ENCODE measurements at regions not wholly inside any gene's neighbourhood (a gene's known extent, or its start where the extent isn't known, plus 50 kb on each side); places are given as distances from the start of the nearest gene placed in this dataset.
A peak's percentile ranks its signal among the peaks of the same experiment; 100 is the strongest.

DNA sequence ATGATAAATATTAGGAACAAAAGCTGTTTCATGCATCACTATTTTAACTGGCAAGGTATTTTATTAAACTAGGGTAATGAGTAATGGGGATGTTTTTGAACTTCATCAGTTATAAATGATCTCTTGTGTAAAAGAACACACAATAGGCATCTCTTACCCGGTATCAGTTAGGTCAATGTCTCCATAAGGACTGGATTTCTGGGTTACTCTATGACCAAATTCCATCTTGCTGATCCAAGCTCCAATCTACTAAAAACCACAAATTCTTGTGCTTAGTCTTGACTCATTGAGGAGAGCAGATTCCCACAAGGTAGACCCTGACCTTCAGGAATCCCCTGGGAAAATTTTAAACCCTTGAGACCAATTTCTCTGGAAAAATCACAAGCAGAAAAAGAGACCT lies 1167.7 kb downstream of the XPNPEP1 start:
- no peak for DNase-seq (ENCODE audit: insufficient read length, low spot score)
- FAIRE-seq, result no peak
- TF ChIP-seq PAX5 (IDR thresholded peaks at IDR 0.05; ENCODE audit: insufficient read depth, low read length, severe bottlenecking) (no peak), TAF1 (IDR thresholded peaks at IDR 0.05; ENCODE audit: low read depth, low read length) (no peak), SPI1 (IDR thresholded peaks at IDR 0.05; ENCODE audit: low read depth, low read length) (no peak), POLR2A (IDR thresholded peaks at IDR 0.05; ENCODE audit: low read depth, low read length) (no peak), POU2F2 (IDR thresholded peaks at IDR 0.05; ENCODE audit: low read depth, low read length) (no peak), POLR2AphosphoS5 (IDR thresholded peaks at IDR 0.05; ENCODE audit: low read depth, low read length) (no peak)

GRCh38 chr10:108753326-108753725 lies 1170.0 kb downstream of the XPNPEP1 start:
- TF ChIP-seq POLR2A (IDR thresholded peaks at IDR 0.05; ENCODE audit: low read depth, low read length) (no peak), POLR2AphosphoS5 (IDR thresholded peaks at IDR 0.05; ENCODE audit: low read depth, low read length) (no peak), TAF1 (IDR thresholded peaks at IDR 0.05; ENCODE audit: low read depth, low read length) (no peak), POU2F2 (IDR thresholded peaks at IDR 0.05; ENCODE audit: low read depth, low read length) (no peak), PAX5 (IDR thresholded peaks at IDR 0.05; ENCODE audit: insufficient read depth, low read length, severe bottlenecking) (no peak), SPI1 (IDR thresholded peaks at IDR 0.05; ENCODE audit: low read depth, low read length) (no peak)
- no peak for FAIRE-seq
- no peak for DNase-seq (ENCODE audit: insufficient read length, low spot score)

- FAIRE-seq, result no peak
- peak; percentile 12 for DNase-seq (ENCODE audit: insufficient read length, low spot score)
- TF ChIP-seq SPI1 (IDR thresholded peaks at IDR 0.05; ENCODE audit: low read depth, low read length), result peak; percentile 71
- no peak for TF ChIP-seq POLR2AphosphoS5 (IDR thresholded peaks at IDR 0.05; ENCODE audit: low read depth, low read length)
Measured at GRCh38 chr10:108749042-108749441, 1174.3 kb downstream of the XPNPEP1 start.

DNA sequence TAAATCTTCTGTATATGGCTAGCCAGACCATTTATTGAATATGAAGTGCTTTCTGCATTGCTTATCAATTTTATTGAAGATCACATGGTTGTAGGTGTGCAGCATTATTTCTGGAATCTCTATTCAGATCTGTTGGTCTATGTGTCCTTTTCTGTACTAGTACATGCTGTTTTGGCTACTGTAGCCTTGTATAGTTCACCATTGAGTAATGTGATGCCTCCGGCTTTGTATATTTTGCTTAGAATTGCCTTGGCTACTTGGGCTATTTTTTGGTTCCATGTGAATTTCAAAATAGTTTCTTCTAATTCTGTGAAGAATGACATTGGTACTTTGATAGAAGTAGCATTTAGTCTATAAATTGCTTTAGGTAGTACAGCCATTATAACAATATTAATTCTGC lies 1187.2 kb downstream of the XPNPEP1 start:
- DNase-seq (ENCODE audit: insufficient read length, low spot score) (no peak), FAIRE-seq (no peak)
- TF ChIP-seq PAX5 (IDR thresholded peaks at IDR 0.05; ENCODE audit: insufficient read depth, low read length, severe bottlenecking), result no peak
- no peak for TF ChIP-seq TAF1 (IDR thresholded peaks at IDR 0.05; ENCODE audit: low read depth, low read length)

GRCh38 chr10:108735380-108735779 lies 1187.9 kb downstream of the XPNPEP1 start:
- DNase-seq (ENCODE audit: insufficient read length, low spot score), result no peak
- TF ChIP-seq POLR2A (IDR thresholded peaks at IDR 0.05; ENCODE audit: low read depth, low read length), result no peak
- TF ChIP-seq PAX5 (IDR thresholded peaks at IDR 0.05; ENCODE audit: insufficient read depth, low read length, severe bottlenecking), result no peak
- TF ChIP-seq SPI1 (IDR thresholded peaks at IDR 0.05; ENCODE audit: low read depth, low read length), result no peak
- TF ChIP-seq TAF1 (IDR thresholded peaks at IDR 0.05; ENCODE audit: low read depth, low read length), result no peak
- TF ChIP-seq POU2F2 (IDR thresholded peaks at IDR 0.05; ENCODE audit: low read depth, low read length), result no peak
- no peak for TF ChIP-seq POLR2AphosphoS5 (IDR thresholded peaks at IDR 0.05; ENCODE audit: low read depth, low read length)
- FAIRE-seq, result no peak

DNA sequence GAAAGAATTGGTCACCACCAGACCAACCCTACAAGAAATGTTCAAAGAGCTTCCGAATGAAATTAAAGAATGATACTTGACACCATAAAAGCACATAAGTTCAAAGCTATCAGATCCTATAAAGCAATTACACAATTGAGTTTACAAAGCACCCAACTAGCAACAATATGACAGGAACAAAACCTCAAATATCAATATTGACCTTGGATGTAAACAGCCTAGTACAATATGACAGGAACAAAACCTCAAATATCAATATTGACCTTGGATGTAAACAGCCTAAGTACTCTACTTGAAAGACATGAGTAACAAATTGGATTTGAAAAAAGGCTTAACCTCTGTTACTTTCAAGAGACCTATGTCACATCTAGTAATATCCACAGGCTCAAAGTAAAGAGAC lies 1201.4 kb downstream of the XPNPEP1 start:
- FAIRE-seq (no peak), DNase-seq (ENCODE audit: insufficient read length, low spot score) (no peak)

GRCh38 chr10:108716352-108716751 lies 1207.0 kb downstream of the XPNPEP1 start:
- FAIRE-seq (no peak), DNase-seq (ENCODE audit: insufficient read length, low spot score) (no peak)
- TF ChIP-seq PAX5 (IDR thresholded peaks at IDR 0.05; ENCODE audit: insufficient read depth, low read length, severe bottlenecking) (no peak), TAF1 (IDR thresholded peaks at IDR 0.05; ENCODE audit: low read depth, low read length) (no peak), POLR2AphosphoS5 (IDR thresholded peaks at IDR 0.05; ENCODE audit: low read depth, low read length) (no peak), SPI1 (IDR thresholded peaks at IDR 0.05; ENCODE audit: low read depth, low read length) (no peak)

More for the DNA sequence above, 1201.4 kb downstream of the XPNPEP1 start:
- TF ChIP-seq POLR2AphosphoS5 (IDR thresholded peaks at IDR 0.05; ENCODE audit: low read depth, low read length) (no peak), POU2F2 (IDR thresholded peaks at IDR 0.05; ENCODE audit: low read depth, low read length) (no peak), POLR2A (IDR thresholded peaks at IDR 0.05; ENCODE audit: low read depth, low read length) (no peak), PAX5 (IDR thresholded peaks at IDR 0.05; ENCODE audit: insufficient read depth, low read length, severe bottlenecking) (no peak), TAF1 (IDR thresholded peaks at IDR 0.05; ENCODE audit: low read depth, low read length) (no peak), SPI1 (IDR thresholded peaks at IDR 0.05; ENCODE audit: low read depth, low read length) (no peak)

DNA sequence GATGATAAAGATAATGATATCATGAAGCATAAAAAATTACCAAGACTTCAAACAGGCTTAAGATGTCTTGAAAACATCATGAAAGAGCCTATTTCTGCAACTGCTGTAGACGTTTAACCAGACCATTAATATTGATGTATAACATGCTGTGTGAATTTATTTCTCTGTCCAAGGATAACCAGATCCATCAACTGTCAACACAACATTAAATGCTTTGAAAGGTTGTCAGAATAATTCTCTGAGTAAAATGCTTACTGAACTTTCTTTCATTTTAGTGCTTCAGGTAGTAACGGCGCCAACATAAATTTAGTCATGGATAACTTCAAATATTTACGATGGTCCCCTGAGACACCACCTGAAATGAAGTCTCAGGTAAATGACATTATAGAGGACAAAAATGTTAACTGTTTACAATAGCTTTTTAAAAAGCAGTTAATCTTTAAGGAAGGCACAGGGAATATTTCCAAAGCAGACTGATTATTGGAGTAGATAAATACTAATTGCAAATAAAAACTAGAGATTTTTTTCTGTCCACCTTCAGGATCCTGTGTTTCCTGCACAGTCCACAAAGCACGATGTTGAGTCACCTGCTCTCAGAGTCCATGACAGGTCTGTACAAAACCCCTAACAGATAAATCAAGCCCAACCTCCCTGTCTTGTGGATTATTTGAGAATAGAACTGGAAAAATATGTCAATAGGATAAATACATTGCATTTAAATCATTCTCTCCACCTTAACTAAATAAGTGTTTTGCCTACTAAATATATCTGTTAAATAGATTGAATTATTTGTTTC lies 1213.2 kb downstream of the XPNPEP1 start:
- no peak for FAIRE-seq

GRCh38 chr10:108708363-108708762 lies 1214.9 kb downstream of the XPNPEP1 start:
- DNase-seq (ENCODE audit: insufficient read length, low spot score) (no peak), FAIRE-seq (no peak)
- peak; percentile 42 for TF ChIP-seq SPI1 (IDR thresholded peaks at IDR 0.05; ENCODE audit: low read depth, low read length)
- no peak for TF ChIP-seq POLR2AphosphoS5 (IDR thresholded peaks at IDR 0.05; ENCODE audit: low read depth, low read length)

More for the DNA sequence above, 1213.2 kb downstream of the XPNPEP1 start:
- DNase-seq (ENCODE audit: insufficient read length, low spot score), result no peak
- TF ChIP-seq POLR2A (IDR thresholded peaks at IDR 0.05; ENCODE audit: low read depth, low read length) (no peak), POU2F2 (IDR thresholded peaks at IDR 0.05; ENCODE audit: low read depth, low read length) (no peak), SPI1 (IDR thresholded peaks at IDR 0.05; ENCODE audit: low read depth, low read length) (no peak), TAF1 (IDR thresholded peaks at IDR 0.05; ENCODE audit: low read depth, low read length) (no peak), POLR2AphosphoS5 (IDR thresholded peaks at IDR 0.05; ENCODE audit: low read depth, low read length) (no peak), PAX5 (IDR thresholded peaks at IDR 0.05; ENCODE audit: insufficient read depth, low read length, severe bottlenecking) (no peak)

- FAIRE-seq (peak; percentile 90), DNase-seq (ENCODE audit: insufficient read length, low spot score) (no peak)
- 0 out of 2 replicates have a peak, but pooled peaks have one; percentile 5 for TF ChIP-seq SPI1 (IDR thresholded peaks at IDR 0.05; ENCODE audit: low read depth, low read length)
- no peak for TF ChIP-seq PAX5 (IDR thresholded peaks at IDR 0.05; ENCODE audit: insufficient read depth, low read length, severe bottlenecking)
- TF ChIP-seq POU2F2 (IDR thresholded peaks at IDR 0.05; ENCODE audit: low read depth, low read length), result no peak
- TF ChIP-seq TAF1 (IDR thresholded peaks at IDR 0.05; ENCODE audit: low read depth, low read length), result no peak
- TF ChIP-seq POLR2A (IDR thresholded peaks at IDR 0.05; ENCODE audit: low read depth, low read length), result no peak
- TF ChIP-seq POLR2AphosphoS5 (IDR thresholded peaks at IDR 0.05; ENCODE audit: low read depth, low read length), result no peak
Measured at GRCh38 chr10:108696792-108697477, 1226.4 kb downstream of the XPNPEP1 start.
